ENCODE measurements at regions not wholly inside any gene's neighbourhood (a gene's known extent, or its start where the extent isn't known, plus 50 kb on each side); places are given as distances from the start of the nearest gene placed in this dataset.

GRCh38 chr1:166738140-166738539 lies 101.1 kb upstream of the POGK start:
- no TSS peak for BruUV-seq (replicated peaks)
- POLR2A ChIA-PET (ENCODE audit: unreplicated experiment): no interaction called here
- H3F3A ChIP-seq (ENCODE audit: insufficient read depth, low read depth): no peaks in the 10 kb centered on the region
- no peaks in the 10 kb centered on the region for H3K9me2 ChIP-seq (ENCODE audit: insufficient read depth)
- H3K4me1 ChIP-seq (replicated peaks; ENCODE audit: insufficient read depth): no peaks in the 10 kb centered on the region
- DNase-seq: no peak
- H3K27ac ChIP-seq: no peak overlapping the region
- CTCF ChIA-PET: no interaction called here
- no peaks in the 10 kb centered on the region for H3K79me2 ChIP-seq (ENCODE audit: low read depth)
- no peaks in the 10 kb centered on the region for H3K36me3 ChIP-seq (ENCODE audit: low read depth)
- no peaks in the 10 kb centered on the region for H4K20me1 ChIP-seq (ENCODE audit: insufficient read depth)
- TF ChIP-seq CTCF (conservative IDR thresholded peaks at IDR 0.05) (no peak), EZH2 (IDR thresholded peaks at IDR 0.05; ENCODE audit: low read depth) (no peak)
- intact Hi-C loops (cut with micrococcal nuclease; ENCODE audit: unreplicated experiment): no loop called here
- peaks cover 3% of the 10 kb centered on the region; the same call in 1 of the 2 replicates for H3K27me3 ChIP-seq (ENCODE audit: insufficient read depth, low read depth)
- H3K9me3 ChIP-seq (ENCODE audit: insufficient read depth, low read depth): no peaks in the 10 kb centered on the region
- no peak overlapping the region for H2AFZ ChIP-seq
- no peak overlapping the region for H3K4me3 ChIP-seq
- H3K4me2 ChIP-seq: no peak overlapping the region

GRCh38 chr1:166738873-166739272 lies 100.4 kb upstream of the POGK start:
- no TSS peak for BruUV-seq (replicated peaks)
- intact Hi-C loops (cut with micrococcal nuclease; ENCODE audit: unreplicated experiment): no loop called here
- H3K9me3 ChIP-seq (ENCODE audit: insufficient read depth, low read depth): no peaks in the 10 kb centered on the region
- H3K36me3 ChIP-seq (ENCODE audit: low read depth): no peaks in the 10 kb centered on the region
- no peaks in the 10 kb centered on the region for H4K20me1 ChIP-seq (ENCODE audit: insufficient read depth)
- no peak for DNase-seq
- no peak for TF ChIP-seq EZH2 (IDR thresholded peaks at IDR 0.05; ENCODE audit: low read depth)
- no peak for TF ChIP-seq CTCF (conservative IDR thresholded peaks at IDR 0.05)
- peaks cover 3% of the 10 kb centered on the region; the same call in 1 of the 2 replicates for H3K27me3 ChIP-seq (ENCODE audit: insufficient read depth, low read depth)
- H3K4me3 ChIP-seq: no peak overlapping the region
- H3K4me1 ChIP-seq (replicated peaks; ENCODE audit: insufficient read depth): no peaks in the 10 kb centered on the region
- no peaks in the 10 kb centered on the region for H3K9me2 ChIP-seq (ENCODE audit: insufficient read depth)
- no peaks in the 10 kb centered on the region for H3K79me2 ChIP-seq (ENCODE audit: low read depth)
- H2AFZ ChIP-seq: no peak overlapping the region
- ChIA-PET CTCF (no interaction called here), POLR2A (ENCODE audit: unreplicated experiment) (no interaction called here)
- no peaks in the 10 kb centered on the region for H3F3A ChIP-seq (ENCODE audit: insufficient read depth, low read depth)
- no peak overlapping the region for H3K4me2 ChIP-seq
- no peak overlapping the region for H3K27ac ChIP-seq

- no peak overlapping the region for H3K4me3 ChIP-seq
- DNase-seq: no peak
- no peaks in the 10 kb centered on the region for H3F3A ChIP-seq (ENCODE audit: insufficient read depth, low read depth)
- H3K9me2 ChIP-seq (ENCODE audit: insufficient read depth): no peaks in the 10 kb centered on the region
- TF ChIP-seq CTCF (conservative IDR thresholded peaks at IDR 0.05): no peak
- no peak for TF ChIP-seq EZH2 (IDR thresholded peaks at IDR 0.05; ENCODE audit: low read depth)
- no peaks in the 10 kb centered on the region for H3K4me1 ChIP-seq (replicated peaks; ENCODE audit: insufficient read depth)
- no peaks in the 10 kb centered on the region for H3K9me3 ChIP-seq (ENCODE audit: insufficient read depth, low read depth)
- H3K4me2 ChIP-seq: no peak overlapping the region
- H2AFZ ChIP-seq: no peak overlapping the region
- intact Hi-C loops (cut with micrococcal nuclease; ENCODE audit: unreplicated experiment): no loop called here
- H3K79me2 ChIP-seq (ENCODE audit: low read depth): no peaks in the 10 kb centered on the region
- H3K27me3 ChIP-seq (ENCODE audit: insufficient read depth, low read depth): no peaks in the 10 kb centered on the region
- no TSS peak for BruUV-seq (replicated peaks)
- H4K20me1 ChIP-seq (ENCODE audit: insufficient read depth): no peaks in the 10 kb centered on the region
- POLR2A ChIA-PET (ENCODE audit: unreplicated experiment): no interaction called here
- no peak overlapping the region for H3K27ac ChIP-seq
- no peaks in the 10 kb centered on the region for H3K36me3 ChIP-seq (ENCODE audit: low read depth)
- CTCF ChIA-PET: no interaction called here
Observed at GRCh38 chr1:166740668-166741276, 98.5 kb upstream of the POGK start.
